ENCODE measurements at regions not wholly inside any gene's neighbourhood (a gene's known extent, or its start where the extent isn't known, plus 50 kb on each side); places are given as distances from the start of the nearest gene placed in this dataset.
"Not testable (repeated sequence)": the region's sequence is repeated elsewhere in the genome, so short reads cannot be mapped to it uniquely, and the experiment has no call there.

GRCh38 chr2:94764331-94764730 lies 106.9 kb upstream of the TEKT4 start:
- not testable (repeated sequence) for TF ChIP-seq EP300 (IDR thresholded peaks at IDR 0.05; ENCODE audit: borderline replicate concordance in 1 of 2, low read depth in 1 of 2, low read length in 1 of 2); EZH2phosphoT487 (IDR thresholded peaks at IDR 0.05; ENCODE audit: borderline replicate concordance, low read depth); CTCF (IDR thresholded peaks at IDR 0.05); ZBTB33 (IDR thresholded peaks at IDR 0.05; ENCODE audit: borderline replicate concordance, low read depth); POLR2AphosphoS5 (IDR thresholded peaks at IDR 0.05; ENCODE audit: low read depth, low read length)
- TF ChIP-seq, protein P1, sequence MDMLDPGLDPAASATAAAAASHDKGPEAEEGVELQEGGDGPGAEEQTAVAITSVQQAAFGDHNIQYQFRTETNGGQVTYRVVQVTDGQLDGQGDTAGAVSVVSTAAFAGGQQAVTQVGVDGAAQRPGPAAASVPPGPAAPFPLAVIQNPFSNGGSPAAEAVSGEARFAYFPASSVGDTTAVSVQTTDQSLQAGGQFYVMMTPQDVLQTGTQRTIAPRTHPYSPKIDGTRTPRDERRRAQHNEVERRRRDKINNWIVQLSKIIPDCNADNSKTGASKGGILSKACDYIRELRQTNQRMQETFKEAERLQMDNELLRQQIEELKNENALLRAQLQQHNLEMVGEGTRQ (IDR thresholded peaks at IDR 0.05; ENCODE audit: borderline replicate concordance, low read depth, low read length), result not testable (repeated sequence)

All from SK-N-SH (cell line).